Calu3 (cell line): ENCODE measurements at regions not wholly inside any gene's neighbourhood (a gene's known extent, or its start where the extent isn't known, plus 50 kb on each side); places are given as distances from the start of the nearest gene placed in this dataset.
"Not testable (repeated sequence)": the region's sequence is repeated elsewhere in the genome, so short reads cannot be mapped to it uniquely, and the experiment has no call there.

Source experiments
- BruUV-seq: library from RNA; stranded (reverse); fragments of 400-500 nt; replicated peaks from 2 replicates; lab custom pipeline; 2021; lab: Mats Ljungman, UMichigan
- CTCF ChIA-PET: fragments of 300-600 bp; sonication (Branson Sonifier 250); formaldehyde crosslinking; loops from one replicate; lab custom pipeline; 2022; ENCODE audit warnings: antibody characterized with exemption; lab: Charles Lee
- DNase-seq: peaks from one replicate; pipeline ENCODE4 v3.0.0; 2022
- H3K27ac Mint-ChIP-seq: one replicate; pipeline ENCODE4 v1.8.0; 2022; ENCODE audit warnings: mixed read lengths; ENCODE audit not compliant: unreplicated experiment
- H3K27me3 Mint-ChIP-seq: one replicate; pipeline ENCODE4 v1.8.0; 2022; ENCODE audit warnings: mixed read lengths; ENCODE audit not compliant: unreplicated experiment
- H3K36me3 Mint-ChIP-seq: one replicate; pipeline ENCODE4 v1.8.0; 2022; ENCODE audit warnings: mild to moderate bottlenecking, moderate library complexity, mixed read lengths; ENCODE audit not compliant: insufficient read depth, unreplicated experiment
- H3K4me1 Mint-ChIP-seq: one replicate; pipeline ENCODE4 v1.8.0; 2022; ENCODE audit warnings: mild to moderate bottlenecking, low read depth, mixed read lengths; ENCODE audit not compliant: unreplicated experiment
- H3K4me3 Mint-ChIP-seq: one replicate; pipeline ENCODE4 v1.8.0; 2022; ENCODE audit warnings: mild to moderate bottlenecking, low read depth, moderate library complexity, mixed read lengths; ENCODE audit not compliant: unreplicated experiment
- H3K9me3 Mint-ChIP-seq: one replicate; pipeline ENCODE4 v1.8.0; 2022; ENCODE audit warnings: low read depth, mixed read lengths; ENCODE audit not compliant: unreplicated experiment
- CTCF ChIP-seq: fragments of 200-600 bp; IDR thresholded peaks from one replicate; pipeline ENCODE4 v1.8.0; 2022; ENCODE audit warnings: antibody characterized with exemption; ENCODE audit not compliant: unreplicated experiment
- intact Hi-C: fragments of 100-400 bp; cut with micrococcal nuclease; formaldehyde crosslinking; loops from one replicate; pipeline ENCODE4 v1.10.0; 2022; ENCODE audit not compliant: unreplicated experiment

- intact Hi-C loops, result no loop called here
- no peaks in the 10 kb centered on the region for H3K4me1 Mint-ChIP-seq
Measured at GRCh38 chr6:11407414-11407813, 130.1 kb upstream of the TMEM170B start.

GRCh38 chr6:11404838-11405237, 132.7 kb upstream of the TMEM170B start:
- intact Hi-C loops, result no loop called here
- H3K27ac Mint-ChIP-seq, result no peak overlapping the region
- H3K36me3 Mint-ChIP-seq, result no peaks in the 10 kb centered on the region
- H3K4me3 Mint-ChIP-seq, result no peak overlapping the region
- no peak for DNase-seq
- CTCF ChIA-PET, result interaction anchor here (0.7 to 0.9 kb wide), 2 partner anchors 9 to 1923 kb away, joined by 3 read pairs; no protein-coding TSS in a partner anchor
- H3K27me3 Mint-ChIP-seq, result no peaks in the 10 kb centered on the region
- TF ChIP-seq CTCF, result no peak
- H3K9me3 Mint-ChIP-seq, result no peaks in the 10 kb centered on the region
- no peaks in the 10 kb centered on the region for H3K4me1 Mint-ChIP-seq
- no TSS peak for BruUV-seq

More at GRCh38 chr6:11407414-11407813, 130.1 kb upstream of the TMEM170B start:
- no peaks in the 10 kb centered on the region for H3K36me3 Mint-ChIP-seq
- H3K27ac Mint-ChIP-seq, result no peak overlapping the region
- CTCF ChIA-PET, result no interaction called here
- H3K9me3 Mint-ChIP-seq, result no peaks in the 10 kb centered on the region
- DNase-seq, result no peak
- TF ChIP-seq CTCF, result no peak
- H3K27me3 Mint-ChIP-seq, result no peaks in the 10 kb centered on the region
- H3K4me3 Mint-ChIP-seq, result no peak overlapping the region
- BruUV-seq, result no TSS peak

GRCh38 chr6:11404081-11404480, 133.5 kb upstream of the TMEM170B start:
- Mint-ChIP-seq H3K9me3 (no peaks in the 10 kb centered on the region), H3K27ac (no peak overlapping the region), H3K4me1 (no peaks in the 10 kb centered on the region), H3K27me3 (no peaks in the 10 kb centered on the region), H3K36me3 (no peaks in the 10 kb centered on the region), H3K4me3 (no peak overlapping the region)
- no TSS peak for BruUV-seq
- no peak for DNase-seq
- CTCF ChIA-PET, result interaction anchor here (0.7 kb wide), 1 partner anchor 1922 kb away, joined by 3 read pairs; no protein-coding TSS in a partner anchor
- intact Hi-C loops, result no loop called here
- TF ChIP-seq CTCF, result no peak

GRCh38 chr6:11403035-11403601, 134.4 kb upstream of the TMEM170B start:
- CTCF ChIA-PET, result no interaction called here
- no peaks in the 10 kb centered on the region for H3K36me3 Mint-ChIP-seq

GRCh38 chr6:11402581-11402980, 135.0 kb upstream of the TMEM170B start:
- H3K4me3 Mint-ChIP-seq, intact Hi-C loops, H3K36me3 Mint-ChIP-seq, H3K27ac Mint-ChIP-seq, H3K4me1 Mint-ChIP-seq, CTCF ChIA-PET, BruUV-seq, H3K9me3 Mint-ChIP-seq, DNase-seq, H3K27me3 Mint-ChIP-seq: not testable (repeated sequence)

More at GRCh38 chr6:11403035-11403601, 134.4 kb upstream of the TMEM170B start:
- no peaks in the 10 kb centered on the region for H3K9me3 Mint-ChIP-seq
- no peak overlapping the region for H3K27ac Mint-ChIP-seq
- DNase-seq, result no peak
- H3K4me3 Mint-ChIP-seq, result no peak overlapping the region
- H3K27me3 Mint-ChIP-seq, result no peaks in the 10 kb centered on the region
- BruUV-seq, result no TSS peak
- intact Hi-C loops, result no loop called here
- no peak for TF ChIP-seq CTCF
- H3K4me1 Mint-ChIP-seq, result no peaks in the 10 kb centered on the region

GRCh38 chr6:11401954-11402353, 135.6 kb upstream of the TMEM170B start:
- H3K9me3 Mint-ChIP-seq, H3K4me1 Mint-ChIP-seq, DNase-seq, CTCF ChIA-PET, H3K27ac Mint-ChIP-seq, H3K27me3 Mint-ChIP-seq, H3K36me3 Mint-ChIP-seq, BruUV-seq, H3K4me3 Mint-ChIP-seq, intact Hi-C loops: not testable (repeated sequence)
